ENCODE measurements at regions not wholly inside any gene's neighbourhood (a gene's known extent, or its start where the extent isn't known, plus 50 kb on each side); places are given as distances from the start of the nearest gene placed in this dataset.

- no peaks in the 10 kb centered on the region for H3K36me3 ChIP-seq (ENCODE audit: control insufficient read depth in 2 of 2, extremely low read depth in 1 of 2, insufficient read depth in 2 of 2, low read length in 2 of 2)
- H2AFZ ChIP-seq (ENCODE audit: control insufficient read depth, low read length): no peak overlapping the region
- H4K20me1 ChIP-seq (ENCODE audit: control insufficient read depth, extremely low read depth, insufficient read depth, low read length): no peaks in the 10 kb centered on the region
- no peak overlapping the region for H3K9ac ChIP-seq (ENCODE audit: control insufficient read depth, extremely low read depth, insufficient read depth, low read length)
- H3K27me3 ChIP-seq (ENCODE audit: control insufficient read depth, extremely low read depth, insufficient read depth, low read length): no peaks in the 10 kb centered on the region
- FAIRE-seq (no peak), DNase-seq (ENCODE audit: low read depth, low spot score) (no peak)
- no peak overlapping the region for H3K4me2 ChIP-seq (ENCODE audit: control insufficient read depth, extremely low read depth, insufficient read depth, low read depth, low read length)
- no peaks in the 10 kb centered on the region for H3K79me2 ChIP-seq (ENCODE audit: control insufficient read depth, insufficient read depth, low read length)
- dilution Hi-C loops (cut with MboI; ENCODE audit: extremely low pct_ligation_motif_present, low sequenced_read_pairs): no loop called here
- no peak overlapping the region for H3K4me3 ChIP-seq (ENCODE audit: control insufficient read depth in 2 of 3, extremely low read depth in 1 of 3, insufficient read depth in 2 of 3, low read depth in 1 of 3, low read length in 3 of 3)
- TF ChIP-seq EZH2 (IDR thresholded peaks at IDR 0.05; ENCODE audit: low read length): no peak
- TF ChIP-seq, protein P1, sequence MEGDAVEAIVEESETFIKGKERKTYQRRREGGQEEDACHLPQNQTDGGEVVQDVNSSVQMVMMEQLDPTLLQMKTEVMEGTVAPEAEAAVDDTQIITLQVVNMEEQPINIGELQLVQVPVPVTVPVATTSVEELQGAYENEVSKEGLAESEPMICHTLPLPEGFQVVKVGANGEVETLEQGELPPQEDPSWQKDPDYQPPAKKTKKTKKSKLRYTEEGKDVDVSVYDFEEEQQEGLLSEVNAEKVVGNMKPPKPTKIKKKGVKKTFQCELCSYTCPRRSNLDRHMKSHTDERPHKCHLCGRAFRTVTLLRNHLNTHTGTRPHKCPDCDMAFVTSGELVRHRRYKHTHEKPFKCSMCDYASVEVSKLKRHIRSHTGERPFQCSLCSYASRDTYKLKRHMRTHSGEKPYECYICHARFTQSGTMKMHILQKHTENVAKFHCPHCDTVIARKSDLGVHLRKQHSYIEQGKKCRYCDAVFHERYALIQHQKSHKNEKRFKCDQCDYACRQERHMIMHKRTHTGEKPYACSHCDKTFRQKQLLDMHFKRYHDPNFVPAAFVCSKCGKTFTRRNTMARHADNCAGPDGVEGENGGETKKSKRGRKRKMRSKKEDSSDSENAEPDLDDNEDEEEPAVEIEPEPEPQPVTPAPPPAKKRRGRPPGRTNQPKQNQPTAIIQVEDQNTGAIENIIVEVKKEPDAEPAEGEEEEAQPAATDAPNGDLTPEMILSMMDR (optimal IDR thresholded peaks at IDR 0.05 in 1 of 3, IDR thresholded peaks at IDR 0.05 in 1 of 3, conservative IDR thresholded peaks at IDR 0.05 in 1 of 3; ENCODE audit: extremely low read depth in 1 of 3, insufficient read depth in 2 of 3, low read length in 3 of 3): no peak
- H3K9me1 ChIP-seq (ENCODE audit: control insufficient read depth, extremely low read depth, insufficient read depth, low read length): no peaks in the 10 kb centered on the region
- no peak overlapping the region for H3K27ac ChIP-seq (ENCODE audit: control insufficient read depth, insufficient read depth, low read length)
- H3K9me3 ChIP-seq (ENCODE audit: control insufficient read depth, low read depth, low read length): no peaks in the 10 kb centered on the region
- no peaks in the 10 kb centered on the region for H3K4me1 ChIP-seq (ENCODE audit: control insufficient read depth, extremely low read depth, insufficient read depth, low read length)
Observed at GRCh38 chr7:24130631-24131030, 153.4 kb upstream of the NPY start.

GRCh38 chr7:24133691-24134090 is 150.3 kb upstream of the NPY start:
- no peak for FAIRE-seq
- H2AFZ ChIP-seq (ENCODE audit: control insufficient read depth, low read length): no peak overlapping the region
- H3K4me1 ChIP-seq (ENCODE audit: control insufficient read depth, extremely low read depth, insufficient read depth, low read length): no peaks in the 10 kb centered on the region
- H4K20me1 ChIP-seq (ENCODE audit: control insufficient read depth, extremely low read depth, insufficient read depth, low read length): no peaks in the 10 kb centered on the region
- no peak overlapping the region for H3K4me3 ChIP-seq (ENCODE audit: control insufficient read depth in 2 of 3, extremely low read depth in 1 of 3, insufficient read depth in 2 of 3, low read depth in 1 of 3, low read length in 3 of 3)
- no peaks in the 10 kb centered on the region for H3K9me1 ChIP-seq (ENCODE audit: control insufficient read depth, extremely low read depth, insufficient read depth, low read length)
- H3K27me3 ChIP-seq (ENCODE audit: control insufficient read depth, extremely low read depth, insufficient read depth, low read length): no peaks in the 10 kb centered on the region
- no peak for TF ChIP-seq EZH2 (IDR thresholded peaks at IDR 0.05; ENCODE audit: low read length)
- TF ChIP-seq, protein P1 (optimal IDR thresholded peaks at IDR 0.05 in 1 of 3, IDR thresholded peaks at IDR 0.05 in 1 of 3, conservative IDR thresholded peaks at IDR 0.05 in 1 of 3; ENCODE audit: extremely low read depth in 1 of 3, insufficient read depth in 2 of 3, low read length in 3 of 3): no peak
- H3K4me2 ChIP-seq (ENCODE audit: control insufficient read depth, extremely low read depth, insufficient read depth, low read depth, low read length): no peak overlapping the region
- H3K9ac ChIP-seq (ENCODE audit: control insufficient read depth, extremely low read depth, insufficient read depth, low read length): no peak overlapping the region
- no peaks in the 10 kb centered on the region for H3K79me2 ChIP-seq (ENCODE audit: control insufficient read depth, insufficient read depth, low read length)
- no peaks in the 10 kb centered on the region for H3K36me3 ChIP-seq (ENCODE audit: control insufficient read depth in 2 of 2, extremely low read depth in 1 of 2, insufficient read depth in 2 of 2, low read length in 2 of 2)
- H3K27ac ChIP-seq (ENCODE audit: control insufficient read depth, insufficient read depth, low read length): no peak overlapping the region
- H3K9me3 ChIP-seq (ENCODE audit: control insufficient read depth, low read depth, low read length): no peaks in the 10 kb centered on the region
- no peak for DNase-seq (ENCODE audit: low read depth, low spot score)
- dilution Hi-C loops (cut with MboI; ENCODE audit: extremely low pct_ligation_motif_present, low sequenced_read_pairs): no loop called here
